Activated CD8-positive, alpha-beta memory T cell treated with anti-CD3 and anti-CD28 coated beads, Interleukin-2, amount 50 U/mL, for 1 hour (primary cell): ENCODE measurements at regions not wholly inside any gene's neighbourhood (a gene's known extent, or its start where the extent isn't known, plus 50 kb on each side); places are given as distances from the start of the nearest gene placed in this dataset.
"Not testable (repeated sequence)": the region's sequence is repeated elsewhere in the genome, so short reads cannot be mapped to it uniquely, and the experiment has no call there.

Experiments
- DNase-seq: peaks from one replicate; pipeline ENCODE4 v3.0.0-alpha.2; 2020; ENCODE audit errors: extremely low read depth

GRCh38 chr12:69028941-69029729 lies 96.2 kb upstream of the CPM start:
- no peak for DNase-seq

GRCh38 chr12:69030321-69030720 lies 97.3 kb upstream of the CPM start:
- no peak for DNase-seq

GRCh38 chr12:69036533-69036932 lies 103.6 kb upstream of the CPM start:
- no peak for DNase-seq

GRCh38 chr12:69036999-69037398 lies 104.0 kb upstream of the CPM start:
- no peak for DNase-seq

GRCh38 chr12:69039911-69040310 lies 106.9 kb upstream of the CPM start:
- no peak for DNase-seq

GRCh38 chr12:69042557-69042956 lies 109.6 kb upstream of the CPM start:
- DNase-seq, result no peak

GRCh38 chr12:69042970-69043369 lies 110.0 kb upstream of the CPM start:
- DNase-seq, result no peak

GRCh38 chr12:69044887-69045286 lies 111.9 kb upstream of the CPM start:
- no peak for DNase-seq

- no peak for DNase-seq
Measured at GRCh38 chr12:69045430-69045829, 112.5 kb upstream of the CPM start.

GRCh38 chr12:69046363-69046762 lies 113.4 kb upstream of the CPM start:
- no peak for DNase-seq

GRCh38 chr12:69046920-69047319 lies 113.9 kb upstream of the CPM start:
- no peak for DNase-seq

GRCh38 chr12:69047990-69048389 lies 115.0 kb upstream of the CPM start:
- DNase-seq, result no peak

GRCh38 chr12:69049855-69050254 lies 116.9 kb upstream of the CPM start:
- not testable (repeated sequence) for DNase-seq

GRCh38 chr12:69052613-69053408 lies 119.8 kb upstream of the CPM start:
- DNase-seq, result no peak

GRCh38 chr12:69054343-69055056 lies 121.5 kb upstream of the CPM start:
- DNase-seq, result no peak

- no peak for DNase-seq
Measured at GRCh38 chr12:69055280-69055679, 122.3 kb upstream of the CPM start.

GRCh38 chr12:69055706-69056105 lies 122.7 kb upstream of the CPM start:
- no peak for DNase-seq

- no peak for DNase-seq
Measured at GRCh38 chr12:69056743-69057515, 124.0 kb upstream of the CPM start.

- DNase-seq, result no peak
Measured at GRCh38 chr12:69057742-69058141, 124.8 kb upstream of the CPM start.

GRCh38 chr12:69059465-69060457 lies 126.8 kb upstream of the CPM start:
- DNase-seq, result no peak

GRCh38 chr12:69061574-69061973 lies 128.6 kb upstream of the CPM start:
- no peak for DNase-seq
